Activated T-cell treated with anti-CD3 and anti-CD28 coated beads for 24 hours (primary cell): ENCODE measurements at regions not wholly inside any gene's neighbourhood (a gene's known extent, or its start where the extent isn't known, plus 50 kb on each side); places are given as distances from the start of the nearest gene placed in this dataset.

Experiments
- DNase-seq: peaks from one replicate; pipeline ENCODE4 v3.0.0-alpha.2; 2020; ENCODE audit warnings: low read depth

DNA sequence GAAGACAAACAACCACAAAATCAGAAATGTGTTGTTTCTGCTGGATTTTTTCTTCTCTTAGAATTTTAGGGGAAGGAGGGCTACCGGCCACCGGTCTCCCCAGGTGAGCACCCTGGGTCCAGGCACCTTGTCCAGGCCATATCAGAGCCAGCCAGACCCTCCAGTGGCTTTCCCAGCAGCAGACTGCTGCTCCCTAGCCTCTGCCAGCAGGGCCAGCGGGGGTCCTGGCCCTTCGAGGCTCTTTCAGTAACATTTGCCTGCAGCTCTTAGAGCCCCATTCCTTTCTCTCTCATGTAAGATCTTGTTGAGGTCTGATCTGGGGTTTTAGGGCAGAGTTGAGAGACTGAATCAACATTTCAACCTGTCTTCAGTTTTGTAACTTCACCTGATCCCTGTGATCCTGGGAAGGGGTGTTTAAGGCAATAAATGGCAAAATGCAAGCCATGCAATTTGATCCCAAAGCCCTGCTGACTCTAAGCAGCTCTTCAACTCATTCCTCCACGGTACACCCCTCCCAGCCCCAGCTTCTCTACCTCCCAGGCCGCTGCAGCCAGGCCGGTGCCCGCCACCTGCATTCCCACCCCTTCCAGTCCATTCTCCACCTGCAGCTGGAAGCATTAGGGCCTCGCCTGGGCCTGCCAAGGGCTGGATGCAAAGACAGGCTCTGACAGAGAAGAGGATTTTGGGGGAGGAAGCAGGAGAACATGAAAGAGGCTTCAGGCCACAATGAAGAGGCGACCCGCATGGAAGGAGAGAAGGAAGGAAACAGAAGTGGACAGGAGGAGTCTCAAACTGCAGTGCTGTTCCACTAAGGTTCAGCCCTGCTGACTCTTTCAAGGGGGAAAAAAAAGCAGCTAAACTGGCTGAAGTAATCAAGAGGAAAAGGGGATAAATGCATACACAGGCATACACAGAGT is 113.0 kb upstream of the FGF3 start:
- no peak for DNase-seq

DNA sequence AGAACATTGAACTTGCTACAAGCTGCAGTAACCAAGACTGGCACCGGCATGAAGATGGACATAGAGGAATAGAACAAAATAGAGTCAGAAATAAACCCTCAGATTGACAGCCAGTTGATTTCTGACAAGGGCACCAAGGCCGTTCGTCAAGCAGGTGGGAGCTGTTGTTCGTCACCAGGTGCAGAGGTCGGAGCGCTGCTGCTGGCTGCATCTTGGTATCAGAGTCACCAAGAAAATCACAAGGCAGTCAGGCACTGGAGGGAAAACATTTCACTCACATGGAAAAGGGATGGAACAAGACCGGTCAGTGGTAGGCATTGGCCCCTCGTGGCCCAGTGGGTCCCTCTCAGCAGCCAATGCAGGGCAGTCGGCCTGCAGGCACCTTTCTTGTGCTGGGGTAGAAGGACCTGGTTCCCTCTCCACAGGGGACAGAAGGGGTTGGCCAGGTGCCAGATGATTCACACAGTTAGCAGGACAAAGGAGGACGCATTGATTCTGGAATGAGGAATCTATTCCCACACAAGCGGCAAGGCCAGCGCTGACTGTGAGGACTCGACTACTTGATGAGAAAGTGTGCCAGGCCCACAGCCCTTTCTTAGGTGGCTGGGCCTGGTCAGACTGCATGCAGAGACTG is 115.8 kb upstream of the FGF3 start:
- no peak for DNase-seq

DNA sequence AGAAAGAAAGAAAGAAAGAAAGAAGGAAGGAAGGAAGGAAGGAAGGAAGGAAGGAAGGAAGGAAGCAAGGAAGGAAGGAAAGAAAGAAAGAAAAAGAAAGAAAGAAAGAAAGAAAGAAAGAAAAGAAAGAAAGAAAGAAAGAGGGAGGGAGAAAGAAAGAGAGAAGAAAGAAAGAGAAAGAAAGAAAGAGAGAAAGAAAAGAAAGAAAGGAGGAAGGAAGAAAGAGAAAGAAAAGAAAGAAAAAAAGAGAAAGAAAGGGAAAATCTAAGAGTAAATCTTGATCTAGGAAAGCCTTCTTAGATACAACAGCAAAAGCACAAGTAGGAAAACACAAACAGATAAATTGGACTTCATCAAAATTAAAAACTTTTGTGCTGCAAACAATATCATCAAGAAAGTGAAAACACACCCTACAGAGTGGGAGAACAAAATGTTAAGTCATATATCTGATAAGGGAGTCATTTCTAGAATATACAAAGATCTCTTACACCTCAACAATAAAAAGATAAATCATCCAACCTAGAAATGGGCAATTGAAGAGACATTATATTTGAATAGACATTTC is 116.8 kb upstream of the FGF3 start:
- DNase-seq = no peak

GRCh38 chr11:69936771-69937170 is 117.6 kb upstream of the FGF3 start:
- DNase-seq = no peak

DNA sequence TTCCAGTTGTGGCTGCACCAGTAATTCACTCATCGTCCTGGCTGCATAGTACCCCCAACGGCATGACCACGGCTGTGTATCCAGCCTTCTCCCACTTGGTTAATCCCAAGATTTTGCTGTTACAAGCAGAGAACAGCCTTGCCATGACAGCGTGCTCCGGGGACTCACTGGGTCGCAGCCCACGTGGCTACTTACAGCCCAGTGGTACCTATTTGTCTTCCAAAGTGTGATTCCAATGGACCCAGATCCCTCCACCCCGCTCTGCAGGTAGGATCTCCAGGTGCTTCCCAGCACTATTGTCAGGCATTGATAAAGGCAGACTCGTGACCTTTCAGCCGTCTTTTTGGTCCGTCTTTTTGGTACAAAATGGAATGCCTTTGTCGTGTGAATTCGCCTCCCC is 119.0 kb upstream of the FGF3 start:
- DNase-seq = no peak

DNA sequence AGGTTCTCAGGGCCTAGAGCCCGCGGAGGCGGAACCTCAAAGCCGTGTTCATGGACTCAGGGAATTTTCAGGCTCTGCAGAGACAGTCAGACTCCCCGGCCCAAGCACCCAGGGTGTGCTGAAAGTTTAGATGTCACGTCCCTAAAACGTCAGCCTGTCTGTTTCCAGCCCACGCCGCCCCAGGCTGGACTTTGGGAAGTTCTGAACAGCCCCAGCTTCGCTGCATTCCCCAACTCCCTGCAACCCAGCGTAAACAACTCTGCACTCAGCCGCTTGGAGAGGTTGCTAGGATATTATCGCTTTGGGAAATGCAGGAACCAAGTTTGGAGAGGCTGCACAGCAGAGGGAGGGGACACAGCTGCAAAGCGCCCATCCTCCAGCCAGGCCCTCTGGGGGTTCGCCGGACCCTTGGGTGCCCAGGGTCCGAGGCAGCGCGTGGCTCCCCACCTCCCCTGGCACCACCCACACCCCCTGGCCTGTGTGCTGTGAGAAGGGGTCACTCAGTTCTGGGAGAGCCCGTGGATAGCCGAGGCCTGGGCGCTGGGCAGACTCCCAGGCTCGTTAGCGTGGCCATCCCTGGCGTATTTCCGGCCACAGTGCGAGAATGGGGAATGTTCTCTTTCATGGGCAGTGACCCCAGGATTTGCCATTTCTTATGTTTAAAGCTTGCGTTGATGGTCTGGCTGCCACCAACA is 120.5 kb upstream of the FGF3 start:
- no peak for DNase-seq

DNA sequence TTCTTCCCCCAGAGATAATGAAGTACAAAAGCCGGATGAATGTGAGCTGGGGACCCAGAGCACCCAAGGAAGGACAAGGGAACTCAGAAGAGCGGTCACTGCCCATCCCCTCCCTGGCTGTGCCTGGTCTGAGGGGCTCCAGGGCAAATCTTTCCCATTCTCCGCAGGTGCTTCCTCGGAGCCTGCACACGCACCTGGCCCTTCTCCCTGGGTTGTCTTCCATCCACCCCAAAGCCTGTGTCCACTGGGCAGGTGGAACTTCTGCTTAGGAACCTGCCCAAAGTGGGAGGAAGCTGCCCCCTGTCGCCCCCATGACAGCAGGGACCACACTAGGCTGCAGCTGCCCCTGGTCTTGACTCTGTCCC is 121.0 kb upstream of the FGF3 start:
- DNase-seq = no peak

DNA sequence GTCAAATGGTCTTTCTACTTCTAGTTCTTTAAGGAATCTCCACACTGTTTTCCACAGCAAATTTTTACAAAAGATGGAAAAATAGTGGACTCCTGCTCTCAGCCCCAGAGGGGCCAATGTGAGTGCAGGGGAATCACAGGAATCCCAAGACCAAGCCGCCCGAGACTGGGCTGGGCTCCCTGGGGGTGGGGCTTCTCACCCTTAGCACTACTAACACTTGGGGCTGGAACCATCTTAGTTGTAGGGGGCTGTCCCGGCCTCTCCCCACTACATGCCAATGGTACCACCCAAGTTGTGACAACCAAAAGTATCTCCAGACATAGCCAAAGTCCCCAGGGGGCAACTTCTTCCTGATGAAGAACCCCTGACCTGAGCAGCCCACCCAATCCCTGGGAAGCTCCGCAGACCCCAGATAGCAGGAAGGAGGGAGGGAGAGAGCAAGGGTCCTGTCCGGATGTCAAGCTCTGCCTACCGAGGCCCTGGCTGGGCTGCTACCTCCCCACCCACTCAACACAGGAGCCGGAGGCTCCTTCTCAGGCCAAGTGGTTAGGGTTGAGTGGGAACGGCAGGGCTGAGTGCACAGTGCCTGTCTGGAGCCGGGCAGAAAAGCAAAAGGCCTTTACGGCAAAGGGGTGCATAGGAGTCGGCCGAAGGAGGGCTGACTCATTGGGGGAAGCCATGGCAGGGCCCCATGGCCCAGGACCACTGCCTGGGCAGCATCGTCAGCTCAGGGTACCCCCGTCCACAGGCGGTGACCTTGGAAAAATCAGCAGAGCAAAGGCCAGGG is 122.5 kb upstream of the FGF3 start:
- DNase-seq = no peak

DNA sequence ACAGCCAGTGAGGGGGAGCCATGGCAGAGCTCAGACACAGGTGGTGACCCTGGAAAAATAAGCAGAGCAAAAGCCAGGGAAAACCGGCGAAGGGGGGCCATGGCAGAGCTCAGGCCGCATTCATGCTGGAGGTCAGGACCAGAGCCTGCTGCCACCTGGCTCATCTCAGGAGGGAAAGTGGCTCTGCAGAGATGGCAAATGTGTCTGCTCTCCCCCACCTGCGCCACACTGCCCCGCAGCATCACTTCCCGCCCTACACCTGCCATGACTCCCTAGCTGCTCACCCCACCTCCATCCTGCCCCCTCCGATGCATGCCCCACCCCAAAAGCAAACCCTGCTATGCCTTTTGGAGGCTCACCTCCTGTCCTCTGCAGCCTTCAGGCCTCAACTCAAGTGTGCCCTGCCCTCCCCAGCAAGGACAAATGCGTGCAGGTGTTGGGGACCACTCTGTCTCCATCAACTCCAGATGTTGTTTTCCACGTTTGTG is 123.2 kb upstream of the FGF3 start:
- no peak for DNase-seq

DNA sequence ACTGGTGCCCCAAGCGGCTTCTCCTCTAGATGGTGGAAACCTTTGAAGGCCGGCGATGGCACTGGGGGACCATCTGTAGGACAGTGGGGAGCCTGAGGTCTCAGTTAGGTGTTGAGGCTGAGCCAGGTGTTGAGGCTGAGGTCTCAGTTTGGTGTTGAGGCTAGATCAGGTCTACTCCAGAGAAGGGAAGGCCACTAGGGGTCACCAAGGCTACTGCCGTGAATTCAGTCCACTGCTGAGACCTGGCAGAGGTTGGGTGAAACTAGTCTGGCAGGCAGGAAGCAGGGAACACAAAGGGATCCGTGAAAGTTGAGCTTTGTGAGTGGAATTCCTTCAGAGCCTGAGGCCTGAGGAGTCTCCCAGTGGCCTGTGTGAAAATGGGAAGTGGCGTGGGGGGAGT is 123.8 kb upstream of the FGF3 start:
- DNase-seq = no peak

DNA sequence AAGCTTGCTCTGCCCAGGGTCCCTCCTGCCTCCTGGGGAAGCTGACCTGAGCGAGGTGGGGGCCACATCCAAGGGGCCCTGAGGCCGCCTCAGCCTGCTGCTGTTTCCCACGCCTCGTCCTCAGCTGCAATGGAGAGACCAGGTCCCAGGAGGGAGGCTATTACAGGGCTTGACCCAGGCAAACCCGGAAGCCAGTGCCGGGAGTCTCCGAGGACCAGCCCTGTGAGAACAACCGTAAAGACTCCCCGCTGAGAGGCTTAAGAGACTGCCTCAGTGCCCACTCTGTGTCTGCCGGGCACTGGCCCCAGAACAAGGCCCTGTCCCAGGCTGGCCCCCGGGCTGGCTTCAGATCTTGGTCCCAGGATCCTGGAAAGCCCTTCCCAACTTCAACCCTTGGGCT is 124.3 kb upstream of the FGF3 start:
- no peak for DNase-seq

GRCh38 chr11:69944146-69944795 is 125.1 kb upstream of the FGF3 start:
- no peak for DNase-seq

DNA sequence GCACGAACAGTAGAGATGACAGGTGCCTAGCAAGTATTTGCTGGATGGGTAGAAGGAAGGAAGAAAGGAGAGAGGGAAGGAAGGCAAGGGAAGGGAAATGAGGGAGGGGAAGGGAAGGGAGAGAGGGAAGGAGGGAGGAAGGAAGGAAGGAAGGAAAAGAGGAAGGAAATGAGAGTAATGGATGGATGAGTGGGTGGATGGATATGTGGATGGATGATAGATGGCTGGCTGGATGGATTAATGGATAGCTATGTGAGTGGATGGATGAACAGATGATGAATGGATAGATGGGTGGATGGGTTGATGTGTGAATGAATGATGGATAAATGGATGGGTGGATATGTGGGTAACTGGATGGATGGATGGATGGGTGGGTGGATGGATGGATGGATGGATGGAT is 125.9 kb upstream of the FGF3 start:
- DNase-seq = no peak

GRCh38 chr11:69947059-69947792 is 128.0 kb upstream of the FGF3 start:
- no peak for DNase-seq

GRCh38 chr11:69947793-69948255 is 128.6 kb upstream of the FGF3 start:
- no peak for DNase-seq

GRCh38 chr11:69948256-69949141 is 129.3 kb upstream of the FGF3 start:
- no peak for DNase-seq

DNA sequence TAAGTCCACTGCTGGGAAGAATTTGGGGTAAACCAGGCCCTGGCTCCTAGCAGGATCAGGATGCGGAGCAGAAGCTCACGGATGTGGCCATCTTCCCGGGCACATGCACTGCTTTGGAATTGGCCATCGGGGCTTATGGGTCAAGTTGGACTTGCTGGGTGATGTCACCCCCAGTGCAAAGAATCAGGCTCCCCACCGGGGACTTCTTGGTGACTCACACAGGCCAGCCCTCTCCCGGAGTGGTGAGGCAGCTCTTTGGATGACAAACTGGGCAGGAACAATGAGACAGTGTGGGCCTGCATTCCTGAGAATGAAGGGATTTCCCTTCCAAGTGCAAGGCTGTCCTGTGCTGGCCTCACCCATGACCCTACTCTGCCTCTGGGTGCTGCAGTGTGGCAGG is 128.8 kb upstream of the ANO1 start:
- DNase-seq = no peak

DNA sequence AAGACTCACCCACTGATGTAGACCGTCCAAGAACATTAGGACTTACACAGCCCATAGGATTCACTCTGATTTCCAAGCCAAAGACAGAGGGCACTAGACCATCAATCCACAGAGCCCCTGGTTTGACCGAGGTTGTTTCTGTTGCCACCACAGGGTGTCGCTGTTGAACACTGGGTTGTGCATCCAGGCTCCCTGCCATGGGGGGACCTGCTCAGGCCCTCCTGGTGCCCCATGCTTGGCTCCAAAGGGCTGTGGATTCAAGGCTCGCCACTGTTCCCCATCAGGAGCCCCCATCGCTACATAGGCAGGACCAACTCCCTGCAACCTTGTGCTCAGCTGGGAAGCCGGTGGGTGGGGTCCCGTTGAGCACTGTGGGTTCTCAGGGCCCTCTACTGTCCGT is 128.0 kb upstream of the ANO1 start:
- no peak for DNase-seq

DNA sequence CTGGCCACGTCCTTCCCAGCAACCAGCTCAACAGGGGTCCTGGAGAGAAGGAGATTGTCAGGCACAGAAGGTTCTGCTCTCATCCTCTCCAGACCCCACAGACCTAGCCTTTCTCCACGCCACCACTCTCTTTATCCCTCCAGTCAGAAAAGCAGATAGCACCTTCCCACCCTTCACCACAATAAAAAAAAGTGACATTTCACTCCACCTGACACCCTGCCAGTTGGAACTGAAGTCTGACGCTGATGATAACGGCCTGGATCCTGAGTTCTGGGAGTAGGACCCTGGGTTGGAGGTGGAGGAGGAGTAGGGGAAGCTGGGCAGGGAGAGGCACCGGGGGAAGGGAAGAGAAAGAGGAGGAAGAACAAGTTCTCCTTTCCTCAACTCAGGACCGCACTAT is 127.5 kb upstream of the ANO1 start:
- no peak for DNase-seq
